IPS-18c (cell line): ENCODE measurements at regions not wholly inside any gene's neighbourhood (a gene's known extent, or its start where the extent isn't known, plus 50 kb on each side); places are given as distances from the start of the nearest gene placed in this dataset.

Source experiments
- H3K4me3 ChIP-seq: 2 replicates; pipeline ENCODE4 v1.7.0; 2013; ENCODE audit warnings: low read depth, mild to moderate bottlenecking, low read length, moderate library complexity; ENCODE audit not compliant: insufficient read depth
- H3K9me3 ChIP-seq: one replicate; pipeline ENCODE4 v1.6.1; 2013; ENCODE audit warnings: mild to moderate bottlenecking, low read length, moderate library complexity; ENCODE audit not compliant: control insufficient read depth, insufficient read depth

GRCh38 chr7:47000561-47000960 lies 581.4 kb downstream of the TNS3 start:
- H3K4me3 ChIP-seq, result no peak overlapping the region
- no peaks in the 10 kb centered on the region for H3K9me3 ChIP-seq

GRCh38 chr7:46999866-47000265 lies 582.0 kb downstream of the TNS3 start:
- Histone ChIP-seq H3K4me3 (no peak overlapping the region), H3K9me3 (no peaks in the 10 kb centered on the region)

GRCh38 chr7:46996972-46997371 lies 584.9 kb downstream of the TNS3 start:
- no peak overlapping the region for H3K4me3 ChIP-seq

GRCh38 chr7:46993396-46993795 lies 588.5 kb downstream of the TNS3 start:
- no peaks in the 10 kb centered on the region for H3K9me3 ChIP-seq
- H3K4me3 ChIP-seq, result no peak overlapping the region

More at GRCh38 chr7:46996972-46997371, 584.9 kb downstream of the TNS3 start:
- H3K9me3 ChIP-seq, result no peaks in the 10 kb centered on the region

- H3K4me3 ChIP-seq, result no peak overlapping the region
- no peaks in the 10 kb centered on the region for H3K9me3 ChIP-seq
Observed at GRCh38 chr7:46990761-46991160, 591.1 kb downstream of the TNS3 start.

GRCh38 chr7:46989247-46989646 lies 592.7 kb downstream of the TNS3 start:
- H3K4me3 ChIP-seq, result no peak overlapping the region

GRCh38 chr7:46982928-46983327 lies 599.0 kb downstream of the TNS3 start:
- H3K9me3 ChIP-seq, result no peaks in the 10 kb centered on the region
- H3K4me3 ChIP-seq, result no peak overlapping the region

More at GRCh38 chr7:46989247-46989646, 592.7 kb downstream of the TNS3 start:
- H3K9me3 ChIP-seq, result no peaks in the 10 kb centered on the region

- Histone ChIP-seq H3K4me3 (no peak overlapping the region), H3K9me3 (no peaks in the 10 kb centered on the region)
Observed at GRCh38 chr7:46979439-46979838, 602.5 kb downstream of the TNS3 start.

GRCh38 chr7:46975493-46975892 lies 606.4 kb downstream of the TNS3 start:
- Histone ChIP-seq H3K4me3 (no peak overlapping the region), H3K9me3 (no peaks in the 10 kb centered on the region)

- no peaks in the 10 kb centered on the region for H3K9me3 ChIP-seq
- H3K4me3 ChIP-seq, result no peak overlapping the region
Observed at GRCh38 chr7:46972205-46972604, 609.7 kb downstream of the TNS3 start.

GRCh38 chr7:46970476-46970875 lies 611.4 kb downstream of the TNS3 start:
- Histone ChIP-seq H3K4me3 (no peak overlapping the region), H3K9me3 (no peaks in the 10 kb centered on the region)

- no peak overlapping the region for H3K4me3 ChIP-seq
- H3K9me3 ChIP-seq, result no peaks in the 10 kb centered on the region
Observed at GRCh38 chr7:46970131-46970430, 611.8 kb downstream of the TNS3 start.

- H3K9me3 ChIP-seq, result no peaks in the 10 kb centered on the region
- no peak overlapping the region for H3K4me3 ChIP-seq
Observed at GRCh38 chr7:46969303-46970130, 612.4 kb downstream of the TNS3 start.

GRCh38 chr7:46968003-46968402 lies 613.9 kb downstream of the TNS3 start:
- Histone ChIP-seq H3K9me3 (no peaks in the 10 kb centered on the region), H3K4me3 (no peak overlapping the region)

GRCh38 chr7:46963719-46964118 lies 618.2 kb downstream of the TNS3 start:
- Histone ChIP-seq H3K4me3 (no peak overlapping the region), H3K9me3 (no peaks in the 10 kb centered on the region)

- H3K4me3 ChIP-seq, result no peak overlapping the region
- H3K9me3 ChIP-seq, result no peaks in the 10 kb centered on the region
Observed at GRCh38 chr7:46960970-46961369, 620.9 kb downstream of the TNS3 start.

- H3K9me3 ChIP-seq, result no peaks in the 10 kb centered on the region
- H3K4me3 ChIP-seq, result no peak overlapping the region
Observed at GRCh38 chr7:46957195-46957594, 624.7 kb downstream of the TNS3 start.

- no peaks in the 10 kb centered on the region for H3K9me3 ChIP-seq
Observed at GRCh38 chr7:46955531-46955930, 626.4 kb downstream of the TNS3 start.

GRCh38 chr7:46954181-46954580 lies 627.7 kb downstream of the TNS3 start:
- Histone ChIP-seq H3K9me3 (no peaks in the 10 kb centered on the region), H3K4me3 (no peak overlapping the region)

More at GRCh38 chr7:46955531-46955930, 626.4 kb downstream of the TNS3 start:
- H3K4me3 ChIP-seq, result no peak overlapping the region
